B cell (primary cell): ENCODE measurements at regions not wholly inside any gene's neighbourhood (a gene's known extent, or its start where the extent isn't known, plus 50 kb on each side); places are given as distances from the start of the nearest gene placed in this dataset.

Source experiments
- CTCF ChIP-seq: fragments of 200-600 bp; IDR thresholded peaks from one replicate; pipeline ENCODE4 v1.8.0; 2022; ENCODE audit warnings: antibody characterized with exemption, mild to moderate bottlenecking
- EZH2 ChIP-seq: IDR thresholded peaks from 2 replicates; pipeline ENCODE4 v1.6.1; 2012; ENCODE audit warnings: borderline replicate concordance, low read depth, mild to moderate bottlenecking, moderate library complexity, low read length; ENCODE audit not compliant: insufficient read depth, poor library complexity, severe bottlenecking

GRCh38 chr1:55472784-55473183 lies 257.6 kb upstream of the USP24 start:
- TF ChIP-seq CTCF (no peak), EZH2 (no peak)
